Lower leg skin (tissue), 4 donors: ENCODE measurements at regions not wholly inside any gene's neighbourhood (a gene's known extent, or its start where the extent isn't known, plus 50 kb on each side); places are given as distances from the start of the nearest gene placed in this dataset.

Experiments used
- DNase-seq, 2 donors: peaks; one replicate each; pipeline ENCODE4 v3.0.0-alpha.2; 2019; ENCODE audit warnings: low spot score in 2 of 2
- H3K4me3 ChIP-seq: fragments of 200-600 bp; sonication (generic); 2 replicates; pipeline ENCODE4 v1.5.1; 2017; ENCODE audit warnings: mild to moderate bottlenecking, low read depth; ENCODE audit not compliant: poor library complexity, severe bottlenecking
- POLR2A ChIP-seq, 2 donors: fragments of 450-650 bp; IDR thresholded peaks; one replicate each; pipeline ENCODE4 v1.6.1; 2016 to 2017; ENCODE audit warnings: antibody characterized with exemption in 2 of 2, mild to moderate bottlenecking in 1 of 2, moderate library complexity in 1 of 2
- WGBS, 2 donors: methylation state at CpG; one replicate each; pipeline ENCODE4 v1.1.5; 2018; 5-methylcytosine and 5-hydroxymethylcytosine counted together
- intact Hi-C: fragments of 100-400 bp; cut with DNase I; formaldehyde crosslinking; loops from one replicate; pipeline ENCODE4 v1.15.0; 2023; ENCODE audit warnings: low total_unique reads
- TF ChIP-seq, protein P1 (sequence below), 3 donors: fragments of 450-650 bp; IDR thresholded peaks; one replicate each; pipeline ENCODE4 v1.5.1; 2016; ENCODE audit warnings: antibody characterized with exemption in 3 of 3, mild to moderate bottlenecking in 3 of 3, moderate library complexity in 2 of 3

DNA sequence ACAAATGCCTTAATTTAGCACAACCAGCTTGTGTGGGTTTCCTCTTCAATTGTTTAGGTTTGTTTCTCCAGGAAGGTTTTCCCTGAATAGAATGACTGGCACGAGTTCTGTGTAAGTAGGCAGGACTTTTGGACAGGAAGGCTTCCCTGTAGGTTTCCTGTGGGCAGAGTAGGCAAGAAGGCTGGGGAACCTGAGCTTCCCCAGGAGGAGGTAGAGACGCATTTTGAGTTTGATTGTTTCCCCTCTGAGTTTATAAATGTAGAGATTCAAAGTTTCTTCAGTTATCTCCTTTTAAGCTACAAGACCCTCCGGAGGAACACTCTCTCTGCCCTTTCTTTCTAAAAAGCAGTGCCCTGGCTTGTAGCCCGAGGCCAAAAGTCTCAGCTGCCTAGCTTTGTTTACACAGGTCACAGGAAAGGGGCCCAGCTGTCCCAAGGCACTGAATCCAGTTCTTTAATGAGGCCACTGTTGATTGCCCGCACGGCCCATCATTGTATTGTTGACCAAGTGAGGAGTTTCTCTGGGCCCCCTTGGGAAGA is 66.6 kb upstream of the RDX start:
- DNase-seq = no peak
- intact Hi-C loops = loop anchor here (10.0 kb wide), 1 partner anchor 158 kb away; no protein-coding TSS in a partner anchor
- 64 to 65% methylated on average over 6 of the region's 6 CpGs for WGBS, 2 donors
- TF ChIP-seq POLR2A (IDR thresholded peaks at IDR 0.05) = no peak
- TF ChIP-seq, protein P1, sequence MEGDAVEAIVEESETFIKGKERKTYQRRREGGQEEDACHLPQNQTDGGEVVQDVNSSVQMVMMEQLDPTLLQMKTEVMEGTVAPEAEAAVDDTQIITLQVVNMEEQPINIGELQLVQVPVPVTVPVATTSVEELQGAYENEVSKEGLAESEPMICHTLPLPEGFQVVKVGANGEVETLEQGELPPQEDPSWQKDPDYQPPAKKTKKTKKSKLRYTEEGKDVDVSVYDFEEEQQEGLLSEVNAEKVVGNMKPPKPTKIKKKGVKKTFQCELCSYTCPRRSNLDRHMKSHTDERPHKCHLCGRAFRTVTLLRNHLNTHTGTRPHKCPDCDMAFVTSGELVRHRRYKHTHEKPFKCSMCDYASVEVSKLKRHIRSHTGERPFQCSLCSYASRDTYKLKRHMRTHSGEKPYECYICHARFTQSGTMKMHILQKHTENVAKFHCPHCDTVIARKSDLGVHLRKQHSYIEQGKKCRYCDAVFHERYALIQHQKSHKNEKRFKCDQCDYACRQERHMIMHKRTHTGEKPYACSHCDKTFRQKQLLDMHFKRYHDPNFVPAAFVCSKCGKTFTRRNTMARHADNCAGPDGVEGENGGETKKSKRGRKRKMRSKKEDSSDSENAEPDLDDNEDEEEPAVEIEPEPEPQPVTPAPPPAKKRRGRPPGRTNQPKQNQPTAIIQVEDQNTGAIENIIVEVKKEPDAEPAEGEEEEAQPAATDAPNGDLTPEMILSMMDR (IDR thresholded peaks at IDR 0.05) = no peak
- H3K4me3 ChIP-seq = no peak overlapping the region

DNA sequence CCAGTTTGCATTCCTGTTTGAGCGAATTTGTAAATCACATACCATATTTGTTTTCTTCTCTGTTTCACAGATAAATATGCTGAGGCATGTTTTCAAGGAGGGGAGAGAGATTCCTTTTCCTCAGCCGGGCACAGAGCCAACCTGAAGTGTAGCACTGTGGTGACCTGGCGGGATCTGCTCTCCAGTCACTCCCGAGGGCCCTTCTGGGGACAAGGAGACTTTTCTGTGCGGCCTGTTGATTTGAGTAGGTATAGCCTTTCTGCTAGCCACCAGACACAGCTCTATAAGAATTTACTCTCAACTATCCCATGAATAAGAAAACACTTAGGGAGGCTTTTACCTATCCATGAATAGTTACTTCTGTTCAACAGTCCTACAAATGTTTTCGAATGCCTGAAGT is 63.5 kb upstream of the FDX1 start:
- H3K4me3 ChIP-seq = no peak overlapping the region
- peak in 1 of 2 donors; percentile 19 for DNase-seq
- WGBS, 2 donors = 45 to 55% methylated on average over 6 of the region's 6 CpGs
- TF ChIP-seq, protein P1 (IDR thresholded peaks at IDR 0.05) = no peak
- TF ChIP-seq POLR2A (IDR thresholded peaks at IDR 0.05) = no peak
- intact Hi-C loops = loop anchor here (10.0 kb wide), 1 partner anchor 161 kb away; no protein-coding TSS in a partner anchor

DNA sequence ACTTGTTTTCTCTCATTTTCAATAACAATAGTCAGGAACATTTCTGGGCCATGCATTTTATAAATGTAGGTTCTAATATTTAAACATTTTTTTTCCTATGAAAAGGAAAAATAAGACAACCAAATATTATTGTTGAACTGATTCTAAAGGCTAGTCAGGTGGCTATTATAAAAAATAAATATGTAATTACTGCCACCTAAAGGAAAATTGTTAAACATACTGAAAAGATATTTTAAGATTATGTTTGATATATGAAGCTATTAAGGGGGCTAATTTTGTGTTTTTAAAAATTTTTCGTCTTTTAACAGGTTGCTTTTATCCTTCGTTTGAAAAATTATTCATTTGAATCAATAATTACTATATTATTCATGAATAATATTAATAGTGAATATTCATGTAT is 62.2 kb upstream of the FDX1 start:
- TF ChIP-seq, protein P1 (IDR thresholded peaks at IDR 0.05) = no peak
- no peak for TF ChIP-seq POLR2A (IDR thresholded peaks at IDR 0.05)
- intact Hi-C loops = loop anchor here (10.0 kb wide), 1 partner anchor 163 kb away; no protein-coding TSS in a partner anchor
- H3K4me3 ChIP-seq = no peak overlapping the region
- WGBS, 2 donors = 57 to 62% methylated on average over 2 of the region's 2 CpGs
- no peak for DNase-seq

DNA sequence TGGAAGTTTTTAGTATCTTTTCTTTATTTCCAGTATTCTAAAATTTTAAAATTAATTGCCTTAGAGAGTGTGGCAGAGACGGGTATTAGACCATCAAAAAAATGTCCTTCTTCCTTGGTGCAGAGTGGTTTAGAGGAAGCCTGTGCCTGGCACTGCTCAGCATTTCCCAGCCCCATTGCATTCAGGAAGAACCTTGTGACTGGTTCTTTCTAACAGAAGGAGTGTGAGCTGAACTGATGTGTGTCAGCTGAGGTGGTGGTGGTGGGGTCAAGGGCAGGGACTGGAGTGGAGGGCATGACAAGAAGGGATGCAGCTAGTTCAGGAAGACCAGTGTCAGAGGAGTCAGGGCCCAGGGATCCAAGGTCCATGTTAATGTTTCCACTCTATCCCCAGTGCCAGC is 58.7 kb upstream of the FDX1 start:
- 83 to 100% methylated on average over 1 of the region's 1 CpG for WGBS, 2 donors
- intact Hi-C loops = no loop called here
- no peak overlapping the region for H3K4me3 ChIP-seq
- TF ChIP-seq, protein P1 (IDR thresholded peaks at IDR 0.05) = no peak
- TF ChIP-seq POLR2A (IDR thresholded peaks at IDR 0.05) = no peak
- no peak for DNase-seq

DNA sequence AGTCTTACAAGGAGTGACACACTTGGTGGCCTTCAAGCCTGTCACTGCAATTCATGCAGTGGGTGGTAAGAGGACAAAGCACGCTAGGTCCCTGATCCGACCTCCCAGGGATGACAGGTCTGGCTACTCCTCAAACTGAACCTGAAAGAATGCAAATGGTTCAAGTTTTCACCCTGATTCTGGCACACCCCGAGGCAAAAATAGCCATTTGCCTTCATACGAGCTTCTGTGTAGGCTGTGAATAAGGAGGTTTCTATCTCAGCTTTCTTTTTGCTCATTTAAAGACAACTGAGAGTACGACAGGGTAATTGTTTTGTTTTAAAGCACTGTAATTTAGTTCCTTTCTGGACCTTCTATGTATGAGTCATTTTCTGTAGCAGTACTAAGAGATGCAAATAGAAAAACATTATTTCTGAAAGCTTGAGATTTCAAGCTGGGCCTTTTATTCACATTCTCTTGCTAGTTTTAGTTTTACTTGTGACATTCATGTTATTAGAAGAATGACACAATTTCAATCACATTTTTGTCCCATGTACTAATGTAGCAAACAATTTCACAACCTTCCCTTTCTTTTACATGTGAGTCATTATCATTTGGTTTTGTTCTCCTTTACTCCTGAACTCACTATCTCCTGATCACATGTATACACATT is 56.6 kb upstream of the FDX1 start:
- DNase-seq = no peak
- intact Hi-C loops = no loop called here
- no peak overlapping the region for H3K4me3 ChIP-seq
- TF ChIP-seq POLR2A (IDR thresholded peaks at IDR 0.05) = no peak
- TF ChIP-seq, protein P1 (IDR thresholded peaks at IDR 0.05) = no peak
- 51 to 61% methylated on average over 5 of the region's 5 CpGs for WGBS, 2 donors

DNA sequence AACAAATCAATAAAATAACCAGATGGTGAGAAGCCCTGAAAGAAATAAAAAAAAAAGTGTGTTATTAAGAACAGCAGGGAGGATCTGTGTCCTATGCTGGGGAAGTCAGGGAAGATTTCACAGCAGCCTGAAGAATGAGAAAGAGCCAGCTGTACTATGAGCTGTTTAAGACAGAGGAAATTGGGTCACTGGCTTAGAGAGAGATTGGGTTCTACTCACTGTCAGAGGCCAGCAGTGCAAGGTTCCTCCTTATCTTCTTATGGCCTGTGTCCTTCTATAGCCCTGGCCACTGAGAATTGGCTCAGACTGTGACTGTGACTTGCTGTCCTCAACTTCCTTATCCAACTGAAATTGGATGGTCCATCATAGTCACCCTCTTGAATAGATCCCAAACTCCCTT is 54.8 kb upstream of the FDX1 start:
- intact Hi-C loops = no loop called here
- no peak overlapping the region for H3K4me3 ChIP-seq
- no peak for TF ChIP-seq POLR2A (IDR thresholded peaks at IDR 0.05)
- TF ChIP-seq, protein P1 (IDR thresholded peaks at IDR 0.05) = no peak
- DNase-seq = no peak
